A549 (cell line): ENCODE measurements at regions not wholly inside any gene's neighbourhood (a gene's known extent, or its start where the extent isn't known, plus 50 kb on each side); places are given as distances from the start of the nearest gene placed in this dataset.

ENCODE experiments used
- ATAC-seq, 2 experiments: fragments of 200-7000 bp in 1 of 2; fragments of >200 bp in 1 of 2; cut with Nextera tagmentation in 1 of 2; cut with Tn5 transposase in 1 of 2; 3 replicates each; pipeline versions ENCODE4 v1.8.0 to v1.9.1; 2018 to 2020; ENCODE audit warnings: mild to moderate bottlenecking in 1 of 2, moderate library complexity in 1 of 2
- CTCF ChIA-PET: fragments of 300-600 bp; sonication (Branson Sonifier 250); formaldehyde crosslinking; extraction: SDS; loops from one replicate; lab custom pipeline; 2021; ENCODE audit warnings: antibody characterized with exemption, inconsistent platforms; lab: Yijun Ruan, JAX
- POLR2A ChIA-PET: fragments of 350-600 bp; formaldehyde crosslinking; extraction: SDS; loops from one replicate; lab custom pipeline; 2021; ENCODE audit warnings: antibody characterized with exemption, inconsistent platforms; lab: Yijun Ruan, JAX
- DNase-seq, 2 experiments: peaks; one replicate each; pipeline versions ENCODE4 v3.0.0 to v3.0.0-alpha.2; 2011 to 2016; ENCODE audit warnings: low read depth in 1 of 2, low spot score in 1 of 2
- FAIRE-seq: peaks from 2 replicates; lab custom pipeline; 2011; peaks lifted over from hg19 to GRCh38; lab: Jason Lieb, UNC
- H3K27ac ChIP-seq, 2 experiments: fragments of >200 bp; sonication (Bioruptor Twin); formaldehyde crosslinking; 3 replicates each; pipeline ENCODE4 v1.5.1; 2016 to 2017
- H3K4me1 ChIP-seq: fragments of >200 bp; sonication (Bioruptor Twin); formaldehyde crosslinking; 3 replicates; pipeline ENCODE4 v1.6.1; 2016
- H3K4me2 ChIP-seq: fragments of >200 bp; sonication (Bioruptor Twin); formaldehyde crosslinking; 3 replicates; pipeline ENCODE4 v1.6.1; 2016
- H3K4me3 ChIP-seq: fragments of >200 bp; sonication (Bioruptor Twin); formaldehyde crosslinking; 3 replicates; pipeline ENCODE4 v1.5.1; 2016
- H3K9me3 ChIP-seq: fragments of >200 bp; sonication (Bioruptor Twin); formaldehyde crosslinking; 3 replicates; pipeline ENCODE4 v1.6.1; 2016
- ATOH8 ChIP-seq: fragments of 250-450 bp; sonication (Bioruptor Pico); IDR thresholded peaks from 2 replicates; pipeline ENCODE4 v1.5.0; 2020; ENCODE audit warnings: low read depth, mild to moderate bottlenecking, moderate library complexity
- BCL3 ChIP-seq: fragments of >200 bp; sonication (Bioruptor Twin); formaldehyde crosslinking; IDR thresholded peaks from 3 replicates; pipeline ENCODE4 v1.6.1; 2016
- CBX8 ChIP-seq: fragments of 200-600 bp; sonication (generic); IDR thresholded peaks from 2 replicates; pipeline ENCODE4 v1.6.1; 2016
- CEBPB ChIP-seq, 2 experiments: fragments of >200 bp in 1 of 2; sonication (Bioruptor Twin) in 1 of 2; formaldehyde crosslinking in 1 of 2; IDR thresholded peaks; 2 replicates each; pipeline ENCODE4 v1.6.1; 2012 to 2016
- CHD2 ChIP-seq: fragments of 150-350 bp; IDR thresholded peaks from 2 replicates; pipeline ENCODE4 v1.6.1; 2014; ENCODE audit warnings: low read length; ENCODE audit not compliant: partially characterized antibody
- EHF ChIP-seq: fragments of 250-450 bp; sonication (Bioruptor Pico); IDR thresholded peaks from 2 replicates; pipeline ENCODE4 v1.5.0; 2020; ENCODE audit warnings: mild to moderate bottlenecking
- ELK1 ChIP-seq: fragments of 150-350 bp; IDR thresholded peaks from 2 replicates; pipeline ENCODE4 v1.6.1; 2014; ENCODE audit warnings: low read depth, mild to moderate bottlenecking, low read length
- FOSL2 ChIP-seq, 2 experiments: fragments of 450-650 bp in 1 of 2; fragments of >200 bp in 1 of 2; sonication (Bioruptor Twin) in 1 of 2; formaldehyde crosslinking; IDR thresholded peaks; 2 replicates each; pipeline versions ENCODE4 v1.5.0 to v1.6.1; 2016 to 2020; ENCODE audit warnings: mild to moderate bottlenecking in 1 of 2, moderate library complexity in 1 of 2
- GATA3 ChIP-seq: IDR thresholded peaks from 2 replicates; pipeline ENCODE4 v1.6.1; 2012; ENCODE audit warnings: borderline replicate concordance
- HOXA7 ChIP-seq: fragments of 250-450 bp; sonication (Bioruptor Pico); IDR thresholded peaks from 2 replicates; pipeline ENCODE4 v1.5.0; 2020; ENCODE audit warnings: mild to moderate bottlenecking, moderate library complexity
- HOXB5 ChIP-seq: fragments of 250-450 bp; sonication (Bioruptor Pico); IDR thresholded peaks from 2 replicates; pipeline ENCODE4 v1.5.0; 2020; ENCODE audit warnings: mild to moderate bottlenecking, moderate library complexity
- JUN ChIP-seq, 2 experiments: fragments of >200 bp; sonication (Bioruptor Twin); formaldehyde crosslinking; IDR thresholded peaks; 2 replicates in 1 of 2; 3 replicates in 1 of 2; pipeline ENCODE4 v1.6.1; 2016 to 2017
- JUNB ChIP-seq: fragments of >200 bp; sonication (Bioruptor Twin); formaldehyde crosslinking; IDR thresholded peaks from 2 replicates; pipeline ENCODE4 v1.6.1; 2016
- KDM1A ChIP-seq: fragments of 200-600 bp; sonication (generic); IDR thresholded peaks from 2 replicates; pipeline ENCODE4 v1.6.1; 2016; ENCODE audit warnings: low read depth, mild to moderate bottlenecking
- KDM5A ChIP-seq: fragments of 200-600 bp; sonication (generic); IDR thresholded peaks from 2 replicates; pipeline ENCODE4 v1.6.1; 2016; ENCODE audit warnings: antibody characterized with exemption, mild to moderate bottlenecking
- MAZ ChIP-seq: fragments of 150-350 bp; IDR thresholded peaks from 2 replicates; pipeline ENCODE4 v1.6.1; 2014; ENCODE audit warnings: antibody characterized with exemption, low read depth, low read length, borderline replicate concordance
- NFE2L2 ChIP-seq: fragments of 150-350 bp; conservative IDR thresholded peaks from 2 replicates; pipeline ENCODE4 v1.6.1; 2014; ENCODE audit warnings: low read length
- NPAS2 ChIP-seq: fragments of 250-450 bp; sonication (Bioruptor Pico); IDR thresholded peaks from 2 replicates; pipeline ENCODE4 v1.8.0; 2022; ENCODE audit warnings: mild to moderate bottlenecking, moderate library complexity, borderline replicate concordance
- NR3C1 ChIP-seq: fragments of >200 bp; sonication (Bioruptor Twin); formaldehyde crosslinking; IDR thresholded peaks from 3 replicates; pipeline ENCODE4 v1.6.1; 2017
- PBX3 ChIP-seq: IDR thresholded peaks from 2 replicates; pipeline ENCODE4 v1.6.1; 2012
- PHF8 ChIP-seq: fragments of 200-600 bp; sonication (generic); IDR thresholded peaks from 2 replicates; pipeline ENCODE4 v1.6.1; 2016; ENCODE audit warnings: low read depth, mild to moderate bottlenecking, antibody characterized with exemption, moderate library complexity, borderline replicate concordance
- POLR2A ChIP-seq: IDR thresholded peaks from 2 replicates; pipeline ENCODE4 v1.6.1; 2012; ENCODE audit warnings: mild to moderate bottlenecking, low read length
- POLR2AphosphoS2 ChIP-seq: conservative IDR thresholded peaks from 2 replicates; pipeline ENCODE4 v1.6.1; 2012; ENCODE audit warnings: low read length, improper control_type of control experiment, inconsistent platforms
- REST ChIP-seq: fragments of 200-600 bp; sonication (generic); IDR thresholded peaks from 2 replicates; pipeline ENCODE4 v1.6.1; 2016; ENCODE audit warnings: antibody characterized with exemption, mild to moderate bottlenecking, moderate library complexity
- RFX5 ChIP-seq: fragments of 450-650 bp; IDR thresholded peaks from 2 replicates; pipeline ENCODE4 v1.7.1; 2014; ENCODE audit warnings: antibody characterized with exemption, mild to moderate bottlenecking, moderate library complexity
- TFCP2L1 ChIP-seq: fragments of 250-450 bp; sonication (Bioruptor Pico); IDR thresholded peaks from 2 replicates; pipeline ENCODE4 v1.5.0; 2021; ENCODE audit warnings: mild to moderate bottlenecking
- ZFP36 ChIP-seq: fragments of 450-650 bp; IDR thresholded peaks from 2 replicates; pipeline ENCODE4 v1.6.1; 2014; ENCODE audit warnings: borderline replicate concordance; ENCODE audit not compliant: partially characterized antibody
- ZNF302 ChIP-seq: fragments of 250-450 bp; sonication (Bioruptor Pico); IDR thresholded peaks from 2 replicates; pipeline ENCODE4 v1.9.0; 2021; ENCODE audit warnings: inconsistent platforms, mild to moderate bottlenecking, moderate library complexity
- ZSCAN20 ChIP-seq: fragments of 250-450 bp; sonication (Bioruptor Pico); IDR thresholded peaks from 2 replicates; pipeline ENCODE4 v1.8.0; 2022; ENCODE audit warnings: mild to moderate bottlenecking, moderate library complexity
- WGBS: methylation state at CpG from one replicate; pipeline ENCODE4 v1.1.6; 2017; ENCODE audit errors: missing lambda C conversion rate; 5-methylcytosine and 5-hydroxymethylcytosine counted together

GRCh38 chr7:115132096-115132495 lies 210.2 kb downstream of the MDFIC start:
- CTCF ChIA-PET = interaction anchor here (1.5 kb wide), 1 partner anchor 9 kb away, joined by 3 read pairs; no protein-coding TSS in a partner anchor

GRCh38 chr7:115128154-115128553 lies 206.3 kb downstream of the MDFIC start:
- POLR2A ChIA-PET = no interaction called here
- Histone ChIP-seq H3K4me2 (no peak overlapping the region), H3K4me3 (no peak overlapping the region), H3K4me1 (no peaks in the 10 kb centered on the region), H3K27ac (no peak overlapping the region), H3K9me3 (no peaks in the 10 kb centered on the region)
- ATAC-seq (no peak), DNase-seq (no peak), FAIRE-seq (peak; percentile 28)
- no peak for TF ChIP-seq REST
- TF ChIP-seq ZNF302 (CRISPR knock-in tag) = no peak
- no peak for TF ChIP-seq NR3C1
- TF ChIP-seq POLR2AphosphoS2 = no peak
- no peak for TF ChIP-seq JUNB
- TF ChIP-seq MAZ = no peak
- TF ChIP-seq PHF8 = no peak
- no peak for TF ChIP-seq CEBPB (IDR thresholded peaks at IDR 0.05)
- TF ChIP-seq RFX5 = no peak
- TF ChIP-seq JUN (IDR thresholded peaks at IDR 0.05) = no peak
- no peak for TF ChIP-seq TFCP2L1 (CRISPR knock-in tag)
- TF ChIP-seq NPAS2 = no peak
- no peak for TF ChIP-seq CHD2
- TF ChIP-seq NFE2L2 = no peak
- no peak for TF ChIP-seq ZSCAN20 (CRISPR knock-in tag)
- no peak for TF ChIP-seq PBX3
- TF ChIP-seq BCL3 = no peak
- TF ChIP-seq CBX8 = no peak
- TF ChIP-seq, all 56 proteins: peak for 0
- CTCF ChIA-PET = no interaction called here
- WGBS = 28% methylated on average over 2 of the region's 2 CpGs

More at GRCh38 chr7:115132096-115132495, 210.2 kb downstream of the MDFIC start:
- no peak overlapping the region for H3K4me2 ChIP-seq
- FAIRE-seq = no peak
- no peaks in the 10 kb centered on the region for H3K9me3 ChIP-seq
- TF ChIP-seq HOXB5 (CRISPR knock-in tag) (no peak), MAZ (no peak), CHD2 (no peak), ELK1 (no peak), HOXA7 (CRISPR knock-in tag) (no peak), EHF (CRISPR knock-in tag) (no peak), NPAS2 (no peak), KDM5A (no peak), POLR2A (no peak), TFCP2L1 (CRISPR knock-in tag) (no peak), ATOH8 (CRISPR knock-in tag) (no peak), ZFP36 (no peak), KDM1A (no peak), GATA3 (no peak), BCL3 (no peak), FOSL2 (IDR thresholded peaks at IDR 0.05) (no peak), FOSL2 (CRISPR knock-in tag; IDR thresholded peaks at IDR 0.05) (no peak), JUNB (no peak)
- H3K27ac ChIP-seq = no peak overlapping the region
- DNase-seq = no peak
- peaks cover 9% of the 10 kb centered on the region; the same call in 2 of the 3 replicates for H3K4me1 ChIP-seq
- POLR2A ChIA-PET = no interaction called here
- no peak for ATAC-seq
- WGBS = 67% methylated on average over 1 of the region's 1 CpG
- H3K4me3 ChIP-seq = no peak overlapping the region
